Lung (tissue), 1 donor: ENCODE measurements at regions not wholly inside any gene's neighbourhood (a gene's known extent, or its start where the extent isn't known, plus 50 kb on each side); places are given as distances from the start of the nearest gene placed in this dataset. TPM values are rescaled to one million over a fixed set of nuclear protein-coding genes. Genes with fewer than 3 reads are reported as not detected.

Experiments
- small RNA-seq: library from RNA; depleted of rRNA; stranded (forward); fragments of <200 nt; gene quantifications from one replicate; pipeline ENCODE3, GENCODE V24; 2014; ENCODE audit warnings: low replicate concordance

Small RNAs in the stretch of these regions (small RNA-seq; reads per million reads assigned to genes)
- not detected for gene AL049874.2
